MG63 (cell line): ENCODE measurements at regions not wholly inside any gene's neighbourhood (a gene's known extent, or its start where the extent isn't known, plus 50 kb on each side); places are given as distances from the start of the nearest gene placed in this dataset.

Source experiments
- DNase-seq: peaks from one replicate; pipeline ENCODE4 v3.0.0-alpha.2; 2020
- H3K27me3 ChIP-seq: fragments of 250-450 bp; sonication (Bioruptor Pico); 2 replicates; pipeline ENCODE4 v1.5.1; 2020; ENCODE audit warnings: mild to moderate bottlenecking, moderate library complexity
- H3K36me3 ChIP-seq: fragments of 250-450 bp; sonication (Bioruptor Pico); 2 replicates; pipeline ENCODE4 v1.5.1; 2020; ENCODE audit warnings: mild to moderate bottlenecking, moderate library complexity
- H3K4me3 ChIP-seq: fragments of 250-450 bp; sonication (Bioruptor Pico); 2 replicates; pipeline ENCODE4 v1.5.1; 2020; ENCODE audit warnings: mild to moderate bottlenecking, moderate library complexity
- H3K9me3 ChIP-seq: fragments of 250-450 bp; sonication (Bioruptor Pico); 2 replicates; pipeline ENCODE4 v1.5.1; 2020; ENCODE audit warnings: mild to moderate bottlenecking, moderate library complexity

DNA sequence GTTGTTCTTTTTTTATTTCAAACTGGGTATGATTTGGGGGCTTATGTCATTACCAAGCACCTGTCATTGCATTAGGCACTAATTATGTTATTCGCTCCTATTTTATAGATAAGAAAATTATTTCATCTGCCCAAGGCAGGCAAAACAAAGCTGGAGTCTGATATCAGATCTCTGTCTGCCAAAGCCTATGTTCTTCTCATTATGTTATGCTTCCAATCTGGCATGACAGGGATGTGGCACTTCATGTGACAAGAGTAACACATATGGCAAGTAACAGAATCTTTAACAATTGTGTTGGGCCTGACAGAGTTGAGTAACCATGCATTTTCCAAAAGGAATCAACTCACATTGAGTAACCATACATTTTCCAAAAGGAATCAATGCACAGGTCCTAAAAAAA lies 61.2 kb upstream of the TOM1L1 start:
- no peaks in the 10 kb centered on the region for H3K36me3 ChIP-seq
- H3K27me3 ChIP-seq, result peaks cover 10% of the 10 kb centered on the region
- no peaks in the 10 kb centered on the region for H3K9me3 ChIP-seq
- DNase-seq, result no peak
- H3K4me3 ChIP-seq, result no peak overlapping the region

DNA sequence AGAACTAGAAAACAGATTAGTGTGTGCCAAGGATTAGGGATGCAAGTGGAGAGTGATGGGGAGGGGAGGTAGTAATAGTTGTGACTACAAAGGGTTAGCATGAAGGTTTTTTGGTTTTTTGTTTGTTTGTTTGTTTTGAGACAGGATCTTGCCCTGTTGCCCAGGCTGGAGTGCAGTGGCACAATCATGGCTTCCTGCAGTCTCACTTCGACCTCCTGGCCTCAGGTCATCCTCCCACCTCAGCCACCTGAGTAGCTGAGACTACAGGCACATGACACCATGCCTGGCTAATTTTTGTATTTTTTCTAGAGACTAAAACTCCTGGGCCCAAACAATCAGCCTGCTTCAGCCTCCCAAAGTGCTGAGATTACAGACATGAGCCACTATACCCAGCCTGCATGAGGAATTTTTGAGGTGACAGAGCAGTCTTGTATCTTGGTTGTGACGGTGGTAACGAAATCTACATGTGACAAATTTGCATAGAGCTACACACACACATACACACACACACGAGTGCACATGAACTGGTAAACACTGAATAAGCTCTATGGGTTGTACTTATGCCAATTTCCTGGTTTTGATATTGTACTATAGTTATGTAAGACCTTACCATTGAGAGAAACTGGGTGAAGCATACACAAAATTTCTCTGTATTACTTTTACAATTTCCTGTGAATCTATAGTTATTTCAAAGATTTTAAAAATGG lies 59.6 kb upstream of the TOM1L1 start:
- Histone ChIP-seq H3K4me3 (no peak overlapping the region), H3K9me3 (no peaks in the 10 kb centered on the region), H3K27me3 (peaks cover 4% of the 10 kb centered on the region; the same call in 1 of the 2 replicates), H3K36me3 (no peaks in the 10 kb centered on the region)
- DNase-seq, result no peak

DNA sequence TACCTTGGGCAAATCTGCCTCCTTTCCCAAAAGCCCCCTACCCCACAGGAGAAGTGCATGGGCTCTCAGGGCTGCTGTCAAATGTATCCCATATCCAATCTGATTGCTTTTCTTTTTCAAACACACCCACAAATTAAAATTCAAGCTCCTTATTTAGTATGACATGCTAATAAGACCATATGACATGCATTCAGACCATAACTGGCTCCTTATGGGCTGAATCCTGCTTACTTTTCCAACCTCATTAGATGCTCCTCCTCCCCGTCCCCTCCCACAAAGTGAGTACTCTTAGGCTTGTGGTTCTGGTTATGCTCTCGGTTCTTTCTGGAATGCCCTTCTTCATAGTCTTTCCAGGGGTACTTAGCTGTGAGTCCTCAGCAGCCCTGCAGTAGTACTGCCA lies 59.0 kb upstream of the TOM1L1 start:
- Histone ChIP-seq H3K4me3 (no peak overlapping the region), H3K27me3 (peaks cover 4% of the 10 kb centered on the region; the same call in 1 of the 2 replicates), H3K36me3 (no peaks in the 10 kb centered on the region), H3K9me3 (no peaks in the 10 kb centered on the region)
- no peak for DNase-seq

DNA sequence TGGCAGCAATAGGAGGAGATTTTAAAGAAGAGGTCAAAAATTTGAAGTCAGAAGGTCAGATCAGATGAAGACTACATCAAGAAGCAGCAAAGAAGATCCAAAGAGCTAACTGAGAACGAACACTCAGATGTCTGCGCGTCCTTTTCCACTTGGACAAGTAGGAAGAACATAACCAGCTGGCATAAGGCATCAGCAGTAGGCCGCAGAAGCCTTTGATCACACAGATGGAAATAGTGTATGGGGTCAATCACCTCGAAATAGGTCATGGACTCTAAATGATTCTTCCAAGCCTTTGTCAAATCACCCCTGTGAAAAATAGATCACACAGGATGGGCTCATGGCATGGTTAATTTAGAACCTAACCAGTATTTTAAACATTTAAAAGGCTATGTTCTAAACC lies 56.4 kb upstream of the TOM1L1 start:
- no peaks in the 10 kb centered on the region for H3K36me3 ChIP-seq

DNA sequence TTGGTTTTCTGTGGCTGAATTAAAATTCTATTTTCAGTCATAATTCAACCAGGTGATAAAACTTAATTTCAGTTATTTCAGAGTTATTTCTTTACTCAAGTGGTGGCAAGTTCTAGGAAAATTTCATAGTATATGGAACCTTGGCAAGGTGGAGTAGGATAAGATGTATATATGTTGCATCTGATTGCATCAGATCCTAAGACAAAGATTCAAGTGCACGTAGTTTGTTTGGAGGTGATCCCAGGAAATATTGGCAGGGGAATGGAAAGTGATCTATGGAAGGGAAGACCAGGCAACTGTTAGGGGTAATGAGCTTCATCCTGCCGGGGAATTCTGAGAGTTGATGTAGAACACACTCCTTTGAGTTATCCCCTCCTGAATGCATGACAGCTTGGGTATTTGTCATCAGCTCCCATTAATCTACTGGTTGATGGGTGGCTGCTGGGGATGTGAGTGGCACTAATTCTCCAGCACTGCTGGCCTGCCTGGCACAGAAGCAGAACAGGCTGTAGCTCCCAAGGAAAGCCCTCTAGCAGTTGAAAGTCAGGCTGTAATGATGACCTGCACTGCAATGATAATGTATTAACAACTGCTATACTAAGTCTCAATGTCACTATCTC lies 52.2 kb upstream of the TOM1L1 start:
- H3K4me3 ChIP-seq, result no peak overlapping the region
- no peaks in the 10 kb centered on the region for H3K9me3 ChIP-seq
- no peaks in the 10 kb centered on the region for H3K27me3 ChIP-seq
- H3K36me3 ChIP-seq, result no peaks in the 10 kb centered on the region
- no peak for DNase-seq

More for the DNA sequence above, 56.4 kb upstream of the TOM1L1 start:
- H3K9me3 ChIP-seq, result no peaks in the 10 kb centered on the region
- peaks cover 3% of the 10 kb centered on the region; the same call in 1 of the 2 replicates for H3K27me3 ChIP-seq
- H3K4me3 ChIP-seq, result no peak overlapping the region
- DNase-seq, result no peak

DNA sequence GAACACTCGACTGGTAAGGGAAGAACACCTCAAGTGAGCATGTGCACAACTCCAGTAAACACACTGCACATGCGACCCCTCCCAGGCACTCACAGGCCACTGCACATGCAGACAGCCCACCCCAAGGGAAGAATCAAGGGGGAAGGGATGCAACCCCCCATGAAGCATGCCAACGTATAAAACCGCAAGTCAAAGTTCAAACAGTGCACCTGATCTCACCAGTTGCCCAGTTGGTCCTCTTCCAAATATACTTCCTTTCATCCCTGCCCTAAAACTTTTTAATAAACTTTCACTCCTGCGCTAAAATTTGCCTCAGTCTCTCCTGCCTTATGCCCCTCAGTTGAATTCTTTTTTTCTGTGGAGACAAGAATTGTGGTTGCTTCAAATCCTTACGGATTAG lies 51.0 kb upstream of the TOM1L1 start:
- Histone ChIP-seq H3K36me3 (no peaks in the 10 kb centered on the region), H3K4me3 (no peak overlapping the region), H3K27me3 (no peaks in the 10 kb centered on the region; the same call in none of the 2 replicates), H3K9me3 (no peaks in the 10 kb centered on the region)
- DNase-seq, result no peak
